Astrocyte (in vitro differentiated cells and primary cell): ENCODE measurements at regions not wholly inside any gene's neighbourhood (a gene's known extent, or its start where the extent isn't known, plus 50 kb on each side); places are given as distances from the start of the nearest gene placed in this dataset.

Source experiments
- EZH2 ChIP-seq: IDR thresholded peaks from 2 replicates; pipeline ENCODE4 v1.6.1; 2012; ENCODE audit warnings: mild to moderate bottlenecking, low read length, inconsistent platforms; ENCODE audit not compliant: insufficient read depth
- TF ChIP-seq, protein P1 (sequence below): IDR thresholded peaks from 2 replicates; pipeline ENCODE4 v1.5.1; 2011; ENCODE audit warnings: low read depth, mild to moderate bottlenecking, inconsistent platforms, low read length, moderate library complexity; ENCODE audit not compliant: insufficient read depth

DNA sequence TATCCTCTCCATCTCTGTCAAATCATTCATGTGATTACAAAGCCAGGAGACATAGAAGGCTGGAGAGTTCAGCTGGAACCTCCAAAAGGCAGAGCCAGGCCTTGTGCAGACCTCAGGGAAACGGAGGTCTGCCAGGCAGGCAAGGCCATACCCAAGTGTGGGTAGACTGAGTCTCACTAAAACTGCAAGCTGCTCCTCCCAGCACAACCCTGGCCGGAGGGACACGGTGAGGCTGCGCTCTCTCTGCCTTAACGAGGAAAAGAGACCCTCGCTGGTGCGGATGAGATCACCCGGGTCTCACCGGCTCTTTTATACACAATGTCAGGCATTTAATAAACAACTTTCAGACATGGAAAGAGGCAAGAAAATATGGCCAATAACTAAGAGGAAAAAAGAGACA lies 66.1 kb upstream of the INPP5A start:
- TF ChIP-seq, protein P1, sequence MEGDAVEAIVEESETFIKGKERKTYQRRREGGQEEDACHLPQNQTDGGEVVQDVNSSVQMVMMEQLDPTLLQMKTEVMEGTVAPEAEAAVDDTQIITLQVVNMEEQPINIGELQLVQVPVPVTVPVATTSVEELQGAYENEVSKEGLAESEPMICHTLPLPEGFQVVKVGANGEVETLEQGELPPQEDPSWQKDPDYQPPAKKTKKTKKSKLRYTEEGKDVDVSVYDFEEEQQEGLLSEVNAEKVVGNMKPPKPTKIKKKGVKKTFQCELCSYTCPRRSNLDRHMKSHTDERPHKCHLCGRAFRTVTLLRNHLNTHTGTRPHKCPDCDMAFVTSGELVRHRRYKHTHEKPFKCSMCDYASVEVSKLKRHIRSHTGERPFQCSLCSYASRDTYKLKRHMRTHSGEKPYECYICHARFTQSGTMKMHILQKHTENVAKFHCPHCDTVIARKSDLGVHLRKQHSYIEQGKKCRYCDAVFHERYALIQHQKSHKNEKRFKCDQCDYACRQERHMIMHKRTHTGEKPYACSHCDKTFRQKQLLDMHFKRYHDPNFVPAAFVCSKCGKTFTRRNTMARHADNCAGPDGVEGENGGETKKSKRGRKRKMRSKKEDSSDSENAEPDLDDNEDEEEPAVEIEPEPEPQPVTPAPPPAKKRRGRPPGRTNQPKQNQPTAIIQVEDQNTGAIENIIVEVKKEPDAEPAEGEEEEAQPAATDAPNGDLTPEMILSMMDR, result no peak
- no peak for TF ChIP-seq EZH2
